Stimulated activated CD8-positive, alpha-beta memory T cell treated with anti-CD3 and anti-CD28 coated beads, Interleukin-2, amount 100 ng/mL, for 1 hour (primary cell): ENCODE measurements at regions not wholly inside any gene's neighbourhood (a gene's known extent, or its start where the extent isn't known, plus 50 kb on each side); places are given as distances from the start of the nearest gene placed in this dataset.
"Not testable (repeated sequence)": the region's sequence is repeated elsewhere in the genome, so short reads cannot be mapped to it uniquely, and the experiment has no call there.

Experiments
- DNase-seq, 2 donors: peaks; one replicate each; pipeline ENCODE4 v3.0.0-alpha.2; 2020; ENCODE audit warnings: low read depth in 2 of 2

GRCh38 chr10:33037726-33038125, 79.7 kb upstream of the ITGB1 start:
- no peak for DNase-seq

- no peak for DNase-seq
Measured at GRCh38 chr10:33036670-33037069, 78.6 kb upstream of the ITGB1 start.

GRCh38 chr10:33035411-33035810, 77.4 kb upstream of the ITGB1 start:
- DNase-seq: no peak

GRCh38 chr10:33034931-33035330, 76.9 kb upstream of the ITGB1 start:
- DNase-seq: no peak

GRCh38 chr10:33032654-33033151, 74.7 kb upstream of the ITGB1 start:
- no peak for DNase-seq

- DNase-seq: no peak
Measured at GRCh38 chr10:33031815-33032653, 74.0 kb upstream of the ITGB1 start.

GRCh38 chr10:33031171-33031570, 73.1 kb upstream of the ITGB1 start:
- DNase-seq: no peak

- DNase-seq: not testable (repeated sequence)
Measured at GRCh38 chr10:33028515-33028914, 70.5 kb upstream of the ITGB1 start.

GRCh38 chr10:33027088-33027487, 69.1 kb upstream of the ITGB1 start:
- DNase-seq: no peak

GRCh38 chr10:33026422-33026821, 68.4 kb upstream of the ITGB1 start:
- DNase-seq: no peak

GRCh38 chr10:33025910-33026309, 67.9 kb upstream of the ITGB1 start:
- no peak for DNase-seq

GRCh38 chr10:33025039-33025438, 67.0 kb upstream of the ITGB1 start:
- no peak for DNase-seq

- no peak for DNase-seq
Measured at GRCh38 chr10:33022691-33023090, 64.7 kb upstream of the ITGB1 start.

- DNase-seq: no peak
Measured at GRCh38 chr10:33022090-33022489, 64.1 kb upstream of the ITGB1 start.

GRCh38 chr10:33016988-33017387, 59.0 kb upstream of the ITGB1 start:
- DNase-seq: no peak

GRCh38 chr10:33015761-33016547, 57.9 kb upstream of the ITGB1 start:
- no peak for DNase-seq

GRCh38 chr10:33013331-33013730, 55.3 kb upstream of the ITGB1 start:
- not testable (repeated sequence) for DNase-seq

- DNase-seq: no peak
Measured at GRCh38 chr10:33012306-33012705, 54.3 kb upstream of the ITGB1 start.

- DNase-seq: no peak
Measured at GRCh38 chr10:33010132-33011037, 52.4 kb upstream of the ITGB1 start.

GRCh38 chr10:33009244-33010131, 51.5 kb upstream of the ITGB1 start:
- DNase-seq: no peak
